ACC112 (cell line): ENCODE measurements at regions not wholly inside any gene's neighbourhood (a gene's known extent, or its start where the extent isn't known, plus 50 kb on each side); places are given as distances from the start of the nearest gene placed in this dataset.
"Not testable (repeated sequence)": the region's sequence is repeated elsewhere in the genome, so short reads cannot be mapped to it uniquely, and the experiment has no call there.

Experiments used
- H2AFZ ChIP-seq: fragments of 200-600 bp; sonication (generic); one replicate; pipeline ENCODE4 v1.6.0; 2017; ENCODE audit warnings: antibody characterized with exemption, low read length; ENCODE audit not compliant: unreplicated experiment
- H3K27ac ChIP-seq: fragments of 200-600 bp; sonication (generic); 2 replicates; pipeline ENCODE4 v1.5.1; 2014; ENCODE audit warnings: low read depth, mild to moderate bottlenecking, antibody characterized with exemption, low read length, moderate library complexity
- H3K27me3 ChIP-seq: fragments of 200-600 bp; sonication (generic); 2 replicates; pipeline ENCODE4 v1.6.1; 2014; ENCODE audit warnings: mild to moderate bottlenecking, antibody characterized with exemption, low read length, moderate library complexity, mixed read lengths; ENCODE audit not compliant: insufficient read depth
- H3K36me3 ChIP-seq: fragments of 200-600 bp; sonication (generic); 2 replicates; pipeline ENCODE4 v1.6.1; 2016; ENCODE audit warnings: mild to moderate bottlenecking, antibody characterized with exemption, low read length, moderate library complexity, mixed read lengths; ENCODE audit not compliant: insufficient read depth
- H3K4me1 ChIP-seq: fragments of 200-600 bp; sonication (generic); one replicate; pipeline ENCODE4 v1.6.1; 2016; ENCODE audit warnings: low read length, mixed read lengths; ENCODE audit not compliant: insufficient read depth, unreplicated experiment, control insufficient read depth
- H3K4me3 ChIP-seq: fragments of 200-600 bp; sonication (generic); 2 replicates; pipeline ENCODE4 v1.5.1; 2014; ENCODE audit warnings: mild to moderate bottlenecking, low read depth, low read length
- H3K79me2 ChIP-seq: fragments of 200-600 bp; sonication (generic); one replicate; pipeline ENCODE4 v1.6.0; 2016; ENCODE audit warnings: low read length; ENCODE audit not compliant: control insufficient read depth, unreplicated experiment, insufficient read depth

GRCh38 chr2:131584380-131584779, 56.7 kb downstream of the CCDC74A start:
- H2AFZ ChIP-seq, result no peak overlapping the region
- peaks cover 49% of the 10 kb centered on the region; the same call in 1 of the 2 replicates for H3K27me3 ChIP-seq
- H3K79me2 ChIP-seq, result no peaks in the 10 kb centered on the region
- no peak overlapping the region for H3K4me3 ChIP-seq
- H3K4me1 ChIP-seq, result no peaks in the 10 kb centered on the region
- H3K27ac ChIP-seq, result no peak overlapping the region
- no peaks in the 10 kb centered on the region for H3K36me3 ChIP-seq

GRCh38 chr2:131584940-131585339, 57.3 kb downstream of the CCDC74A start:
- no peak overlapping the region for H3K27ac ChIP-seq

DNA sequence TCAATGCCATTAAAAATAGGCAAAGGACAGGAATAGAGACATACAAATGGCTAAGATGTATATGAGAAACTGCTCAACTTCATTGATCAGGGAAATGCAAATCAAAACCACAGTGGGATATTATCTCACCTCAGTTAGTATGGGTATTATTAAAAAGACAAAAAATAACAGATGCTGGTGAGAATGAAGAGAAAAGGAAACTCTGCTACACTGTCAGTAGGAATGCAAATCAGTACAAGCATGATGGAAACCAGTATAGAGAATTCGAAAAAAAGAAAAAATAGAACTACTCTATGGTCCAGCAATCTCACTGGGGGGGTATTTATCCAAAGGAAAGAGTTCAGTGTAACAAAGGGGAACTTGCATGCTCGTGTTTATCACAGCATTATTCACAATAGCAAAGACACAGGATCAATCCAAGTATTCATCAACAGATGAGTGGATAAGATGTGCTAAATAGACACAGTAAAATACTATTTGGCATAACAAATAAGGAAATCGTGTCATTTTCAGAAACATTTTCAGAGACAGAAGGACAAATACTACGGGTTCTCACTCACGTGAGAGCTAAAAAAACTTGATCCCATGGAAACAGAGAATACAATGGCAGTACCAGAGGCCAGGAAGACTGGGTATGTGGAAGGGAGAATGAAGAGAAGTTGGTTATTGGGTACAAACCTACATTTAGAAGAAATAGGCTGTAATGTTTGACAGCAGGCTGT, 60.6 kb downstream of the CCDC74A start:
- no peak overlapping the region for H2AFZ ChIP-seq
- peaks cover 23% of the 10 kb centered on the region; the same call in 1 of the 2 replicates for H3K27me3 ChIP-seq
- H3K36me3 ChIP-seq, result no peaks in the 10 kb centered on the region
- H3K4me1 ChIP-seq, result no peaks in the 10 kb centered on the region
- no peak overlapping the region for H3K4me3 ChIP-seq
- no peak overlapping the region for H3K27ac ChIP-seq
- H3K79me2 ChIP-seq, result no peaks in the 10 kb centered on the region

More at GRCh38 chr2:131584940-131585339, 57.3 kb downstream of the CCDC74A start:
- no peaks in the 10 kb centered on the region for H3K79me2 ChIP-seq
- no peak overlapping the region for H3K4me3 ChIP-seq
- H3K4me1 ChIP-seq, result no peaks in the 10 kb centered on the region
- no peaks in the 10 kb centered on the region for H3K36me3 ChIP-seq
- peaks cover 44% of the 10 kb centered on the region; the same call in 1 of the 2 replicates for H3K27me3 ChIP-seq
- no peak overlapping the region for H2AFZ ChIP-seq

DNA sequence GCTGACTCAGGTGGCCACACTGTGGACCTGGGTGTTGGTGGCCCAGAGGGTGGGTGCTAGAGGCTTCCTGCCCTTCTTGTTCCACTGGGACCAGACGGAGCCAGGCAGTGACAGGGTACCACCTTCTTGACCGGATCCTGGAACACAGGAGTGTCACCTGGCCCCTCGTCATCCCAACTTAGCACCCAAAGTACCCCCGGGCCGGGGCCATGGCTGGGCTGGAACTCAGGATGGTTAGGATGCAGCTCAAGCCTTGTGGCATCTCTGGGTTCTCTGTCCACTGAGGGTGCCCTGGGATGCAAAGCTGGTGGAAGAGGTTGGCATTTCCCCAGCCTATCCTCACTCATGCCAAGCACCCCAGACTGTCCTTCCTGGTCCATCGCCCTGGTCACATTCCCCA, 61.4 kb downstream of the CCDC74A start:
- H3K27me3 ChIP-seq, result peaks cover 23% of the 10 kb centered on the region; the same call in 1 of the 2 replicates
- not testable (repeated sequence) for H2AFZ ChIP-seq, H3K36me3 ChIP-seq, H3K4me3 ChIP-seq, H3K79me2 ChIP-seq, H3K4me1 ChIP-seq, H3K27ac ChIP-seq

- Histone ChIP-seq H3K27ac (no peak overlapping the region), H3K36me3 (no peaks in the 10 kb centered on the region), H3K4me1 (no peaks in the 10 kb centered on the region), H2AFZ (no peak overlapping the region), H3K27me3 (peaks cover 16% of the 10 kb centered on the region; the same call in 1 of the 2 replicates), H3K79me2 (no peaks in the 10 kb centered on the region), H3K4me3 (no peak overlapping the region)
These were observed 62.7 kb downstream of the CCDC74A start for GRCh38 chr2:131590366-131590765.

- Histone ChIP-seq H2AFZ (no peak overlapping the region), H3K4me3 (no peak overlapping the region), H3K27ac (no peak overlapping the region), H3K27me3 (peaks cover 16% of the 10 kb centered on the region; the same call in 1 of the 2 replicates), H3K4me1 (no peaks in the 10 kb centered on the region), H3K36me3 (no peaks in the 10 kb centered on the region), H3K79me2 (no peaks in the 10 kb centered on the region)
These were observed 63.2 kb downstream of the CCDC74A start for GRCh38 chr2:131590896-131591295.

GRCh38 chr2:131596561-131596960, 68.9 kb downstream of the CCDC74A start:
- H3K36me3 ChIP-seq, H3K27me3 ChIP-seq, H3K27ac ChIP-seq, H3K4me3 ChIP-seq, H3K79me2 ChIP-seq, H3K4me1 ChIP-seq, H2AFZ ChIP-seq: not testable (repeated sequence)

GRCh38 chr2:131602444-131602843, 74.8 kb downstream of the CCDC74A start:
- not testable (repeated sequence) for H3K79me2 ChIP-seq, H3K4me1 ChIP-seq, H3K27ac ChIP-seq, H3K36me3 ChIP-seq, H3K4me3 ChIP-seq, H2AFZ ChIP-seq
- peaks cover 23% of the 10 kb centered on the region for H3K27me3 ChIP-seq

- not testable (repeated sequence) for H3K4me1 ChIP-seq, H3K36me3 ChIP-seq
These were observed 77.0 kb downstream of the CCDC74A start for GRCh38 chr2:131604652-131605051.

GRCh38 chr2:131606366-131606765, 78.7 kb downstream of the CCDC74A start:
- peaks cover 32% of the 10 kb centered on the region for H3K27me3 ChIP-seq
- not testable (repeated sequence) for H3K36me3 ChIP-seq, H3K4me3 ChIP-seq, H3K4me1 ChIP-seq, H2AFZ ChIP-seq, H3K27ac ChIP-seq, H3K79me2 ChIP-seq

More at GRCh38 chr2:131604652-131605051, 77.0 kb downstream of the CCDC74A start:
- H3K27me3 ChIP-seq, result peaks cover 28% of the 10 kb centered on the region
- not testable (repeated sequence) for H3K4me3 ChIP-seq, H3K79me2 ChIP-seq, H3K27ac ChIP-seq, H2AFZ ChIP-seq

DNA sequence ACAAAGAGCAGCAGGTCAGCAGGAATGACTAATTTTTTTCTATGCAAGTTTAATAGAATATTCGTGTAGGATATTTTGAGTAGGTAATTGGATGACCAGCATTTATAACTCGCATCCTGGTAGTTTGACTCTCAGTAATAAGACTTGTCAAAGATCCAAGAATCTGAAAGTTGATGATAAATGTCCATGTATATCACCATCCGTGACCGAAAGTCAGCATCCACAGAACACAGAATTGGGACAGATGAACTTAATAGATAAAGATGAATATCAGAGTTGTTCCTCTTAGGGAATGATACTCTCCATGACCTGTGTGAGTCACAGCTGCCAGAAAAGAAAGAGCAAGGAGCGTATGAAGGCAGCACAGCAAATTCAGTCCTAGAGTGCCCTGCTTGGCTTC, 79.4 kb downstream of the CCDC74A start:
- H3K4me1 ChIP-seq, H3K4me3 ChIP-seq, H2AFZ ChIP-seq, H3K36me3 ChIP-seq, H3K79me2 ChIP-seq, H3K27ac ChIP-seq: not testable (repeated sequence)
- peaks cover 34% of the 10 kb centered on the region for H3K27me3 ChIP-seq
